HepG2 (cell line): ENCODE measurements at regions not wholly inside any gene's neighbourhood (a gene's known extent, or its start where the extent isn't known, plus 50 kb on each side); places are given as distances from the start of the nearest gene placed in this dataset.

Source experiments
- ATAC-seq: fragments of 200-7000 bp; cut with Tn5 transposase; 3 replicates; pipeline ENCODE4 v1.9.1; 2020; ENCODE audit warnings: mild to moderate bottlenecking, moderate library complexity
- BruUV-seq: library from RNA; stranded (reverse); fragments of 400-500 nt; replicated peaks from 2 replicates; lab custom pipeline; 2021; lab: Mats Ljungman, UMichigan
- CTCF ChIA-PET: fragments of 300-600 bp; formaldehyde crosslinking; extraction: SDS; loops from one replicate; lab custom pipeline; 2021; ENCODE audit warnings: low total read pairs, inconsistent platforms, low intra/inter-chr PET ratio; lab: Yijun Ruan, JAX
- POLR2A ChIA-PET: fragments of 350-600 bp; sonication (Branson Sonifier 250); formaldehyde crosslinking; loops from one replicate; lab custom pipeline; 2020; ENCODE audit warnings: antibody characterized with exemption, inconsistent platforms; lab: Yijun Ruan, JAX
- DNase-seq: peaks from one replicate; pipeline ENCODE4 v3.0.0-alpha.2; 2015; ENCODE audit warnings: low spot score
- FAIRE-seq: peaks from 3 replicates; lab custom pipeline; 2011; peaks lifted over from hg19 to GRCh38; lab: Jason Lieb, UNC
- H2AFZ ChIP-seq: one replicate; pipeline ENCODE4 v1.6.1; 2011; ENCODE audit warnings: low read length, inconsistent platforms
- H3K27ac ChIP-seq: fragments of 300-600 bp; 3 replicates; pipeline ENCODE4 v1.8.0; 2011; ENCODE audit warnings: mixed run types, mild to moderate bottlenecking, mixed read lengths, low read length, inconsistent platforms; ENCODE audit not compliant: insufficient read depth; ENCODE audit errors: extremely low read length
- H3K27me3 ChIP-seq, 2 experiments: fragments of 200-600 bp in 1 of 2; 2 replicates in 1 of 2; 3 replicates in 1 of 2; pipeline versions ENCODE4 v1.6.0 to v1.8.0; 2011; ENCODE audit warnings: low read length in 2 of 2, mild to moderate bottlenecking in 2 of 2, moderate library complexity in 2 of 2, inconsistent platforms in 1 of 2; ENCODE audit not compliant: insufficient read depth in 2 of 2, control insufficient read depth in 1 of 2
- H3K36me3 ChIP-seq, 2 experiments: fragments of 200-600 bp in 1 of 2; replicated peaks in 1 of 2; 2 replicates in 1 of 2; 3 replicates in 1 of 2; pipeline versions ENCODE4 v1.5.1 to v1.8.0; 2011; ENCODE audit warnings: low read length in 2 of 2, inconsistent platforms in 1 of 2; ENCODE audit not compliant: insufficient read depth in 2 of 2, control insufficient read depth in 1 of 2
- H3K4me1 ChIP-seq: 2 replicates; pipeline ENCODE4 v1.5.1; 2012; ENCODE audit warnings: low read length, inconsistent platforms; ENCODE audit not compliant: insufficient read depth
- H3K4me2 ChIP-seq: 2 replicates; pipeline ENCODE4 v1.6.0; 2011; ENCODE audit warnings: low read depth, low read length, inconsistent platforms
- H3K4me3 ChIP-seq, 3 experiments: fragments of 200-600 bp in 1 of 3; sonication (generic), shearing (Covaris generic) in 1 of 3; replicated peaks in 1 of 3; 2 replicates each; pipeline ENCODE4 v1.5.1; 2011 to 2016; ENCODE audit warnings: low read length in 3 of 3, inconsistent platforms in 2 of 3, low read depth in 2 of 3, mild to moderate bottlenecking in 2 of 3, control low read depth in 1 of 3, mixed read lengths in 1 of 3; ENCODE audit not compliant: insufficient read depth in 1 of 3
- H3K79me2 ChIP-seq: one replicate; pipeline ENCODE4 v1.6.1; 2011; ENCODE audit warnings: low read length, inconsistent platforms; ENCODE audit not compliant: insufficient read depth
- H3K9ac ChIP-seq: 2 replicates; pipeline ENCODE4 v1.6.0; 2011; ENCODE audit warnings: mild to moderate bottlenecking, low read depth, low read length, inconsistent platforms; ENCODE audit not compliant: insufficient read depth
- H3K9me3 ChIP-seq: 2 replicates; pipeline ENCODE4 v1.5.1; 2012; ENCODE audit warnings: mild to moderate bottlenecking, low read length
- H4K20me1 ChIP-seq: 2 replicates; pipeline ENCODE4 v1.6.0; 2011; ENCODE audit warnings: inconsistent platforms, mild to moderate bottlenecking, low read length, moderate library complexity; ENCODE audit not compliant: insufficient read depth
- AKNA ChIP-seq: sonication (generic); formaldehyde crosslinking; IDR thresholded peaks from 2 replicates; pipeline ENCODE4 v1.4.0; 2020; ENCODE audit warnings: missing genetic modification reagents, borderline replicate concordance
- GLI4 ChIP-seq: sonication (generic); formaldehyde crosslinking; IDR thresholded peaks from 2 replicates; pipeline ENCODE4 v1.5.1; 2020; ENCODE audit warnings: missing genetic modification reagents, mild to moderate bottlenecking, moderate library complexity, borderline replicate concordance
- ZMYM2 ChIP-seq: sonication (generic); formaldehyde crosslinking; IDR thresholded peaks from 2 replicates; pipeline ENCODE4 v1.8.0; 2022; ENCODE audit warnings: mild to moderate bottlenecking, missing genetic modification reagents
- WGBS: methylation state at CpG from one replicate; pipeline ENCODE4 v1.1.6; 2017; ENCODE audit warnings: low lambda C conversion rate; 5-methylcytosine and 5-hydroxymethylcytosine counted together
- in situ Hi-C: cut with HindIII; loops from 2 replicates; pipeline ENCODE4 v1.10.0; 2017; ENCODE audit warnings: low pct_unique_long_range_greater_than_20kb; ENCODE audit not compliant: extremely low pct_ligation_motif_present
- intact Hi-C: fragments of 100-400 bp; cut with micrococcal nuclease; formaldehyde crosslinking; loops from one replicate; pipeline ENCODE4 v1.10.0; 2022; ENCODE audit not compliant: unreplicated experiment

GRCh38 chr13:90201202-90201601 lies 1146.3 kb upstream of the MIR17HG start (continued):
- TF ChIP-seq ZMYM2 (CRISPR knock-in tag) (no peak), AKNA (CRISPR knock-in tag) (no peak)
- TF ChIP-seq, all 625 proteins: peak for 0

GRCh38 chr13:90201676-90202460 lies 1145.6 kb upstream of the MIR17HG start:
- Histone ChIP-seq H3K79me2 (no peaks in the 10 kb centered on the region), H4K20me1 (no peaks in the 10 kb centered on the region), H3K9ac (no peak overlapping the region), H3K4me1 (no peaks in the 10 kb centered on the region), H3K36me3 (no peaks in the 10 kb centered on the region), H3K4me2 (no peak overlapping the region), H3K27me3 (no peaks in the 10 kb centered on the region), H3K27ac (no peak overlapping the region), H3K9me3 (peaks cover 15% of the 10 kb centered on the region; the same call in 1 of the 2 replicates), H2AFZ (no peak overlapping the region), H3K4me3 (no peak overlapping the region)
- ChIA-PET POLR2A (no interaction called here), CTCF (no interaction called here)
- DNase-seq (no peak), FAIRE-seq (no peak), ATAC-seq (no peak)
- 13% methylated on average over 7 of the region's 7 CpGs for WGBS
- BruUV-seq = no TSS peak
- TF ChIP-seq GLI4 (CRISPR knock-in tag) = no peak
- in situ Hi-C loops (no loop called here), intact Hi-C loops (no loop called here)
